ENCODE measurements at regions not wholly inside any gene's neighbourhood (a gene's known extent, or its start where the extent isn't known, plus 50 kb on each side); places are given as distances from the start of the nearest gene placed in this dataset.
"Not testable (repeated sequence)": the region's sequence is repeated elsewhere in the genome, so short reads cannot be mapped to it uniquely, and the experiment has no call there.

GRCh38 chr18:78507217-78507616, 472.4 kb upstream of the SALL3 start:
- DNase-seq = no peak
- TF ChIP-seq CTCF (IDR thresholded peaks at IDR 0.05) = no peak
- Mint-ChIP-seq H3K27me3 (ENCODE audit: low read depth, poor library complexity) (peaks cover 5% of the 10 kb centered on the region), H3K36me3 (ENCODE audit: low read depth) (peaks cover 6% of the 10 kb centered on the region), H3K9me3 (peaks cover 11% of the 10 kb centered on the region), H3K27ac (peak overlapping the region; percentile 61), H3K4me1 (peaks cover 45% of the 10 kb centered on the region), H3K4me3 (no peak overlapping the region)

GRCh38 chr18:78508228-78508824, 471.3 kb upstream of the SALL3 start:
- H3K27me3 Mint-ChIP-seq (ENCODE audit: low read depth, poor library complexity); H3K36me3 Mint-ChIP-seq (ENCODE audit: low read depth); H3K27ac Mint-ChIP-seq; H3K9me3 Mint-ChIP-seq; H3K4me3 Mint-ChIP-seq; DNase-seq: not testable (repeated sequence)
- peaks cover 45% of the 10 kb centered on the region for H3K4me1 Mint-ChIP-seq

- Mint-ChIP-seq H3K36me3 (ENCODE audit: low read depth) (no peaks in the 10 kb centered on the region), H3K4me1 (peaks cover 44% of the 10 kb centered on the region), H3K27me3 (ENCODE audit: low read depth, poor library complexity) (peaks cover 5% of the 10 kb centered on the region), H3K27ac (peak overlapping the region; percentile 70), H3K4me3 (no peak overlapping the region), H3K9me3 (no peaks in the 10 kb centered on the region)
- DNase-seq = no peak
- no peak for TF ChIP-seq CTCF (IDR thresholded peaks at IDR 0.05)
Observed at GRCh38 chr18:78510091-78510490, 469.5 kb upstream of the SALL3 start.

GRCh38 chr18:78510636-78511035, 469.0 kb upstream of the SALL3 start:
- peaks cover 5% of the 10 kb centered on the region for H3K27me3 Mint-ChIP-seq (ENCODE audit: low read depth, poor library complexity)
- H3K36me3 Mint-ChIP-seq (ENCODE audit: low read depth) = no peaks in the 10 kb centered on the region

GRCh38 chr18:78511666-78512601, 467.7 kb upstream of the SALL3 start:
- no peak for DNase-seq
- Mint-ChIP-seq H3K27ac (no peak overlapping the region), H3K9me3 (no peaks in the 10 kb centered on the region), H3K36me3 (ENCODE audit: low read depth) (no peaks in the 10 kb centered on the region), H3K4me3 (no peak overlapping the region), H3K4me1 (peaks cover 27% of the 10 kb centered on the region), H3K27me3 (ENCODE audit: low read depth, poor library complexity) (peaks cover 5% of the 10 kb centered on the region)
- TF ChIP-seq CTCF (IDR thresholded peaks at IDR 0.05) = no peak

More at GRCh38 chr18:78510636-78511035, 469.0 kb upstream of the SALL3 start:
- no peak for DNase-seq
- peak overlapping the region; percentile 64 for H3K27ac Mint-ChIP-seq
- peaks cover 40% of the 10 kb centered on the region for H3K4me1 Mint-ChIP-seq
- H3K9me3 Mint-ChIP-seq = no peaks in the 10 kb centered on the region
- TF ChIP-seq CTCF (IDR thresholded peaks at IDR 0.05) = no peak
- no peak overlapping the region for H3K4me3 Mint-ChIP-seq

GRCh38 chr18:78514910-78515670, 464.5 kb upstream of the SALL3 start:
- Mint-ChIP-seq H3K27ac (no peak overlapping the region), H3K4me3 (no peak overlapping the region), H3K4me1 (peaks cover 18% of the 10 kb centered on the region), H3K27me3 (ENCODE audit: low read depth, poor library complexity) (peaks cover 11% of the 10 kb centered on the region), H3K9me3 (no peaks in the 10 kb centered on the region), H3K36me3 (ENCODE audit: low read depth) (no peaks in the 10 kb centered on the region)
- DNase-seq = no peak
- no peak for TF ChIP-seq CTCF (IDR thresholded peaks at IDR 0.05)
